Fibroblast of pulmonary artery (primary cell): ENCODE measurements at regions not wholly inside any gene's neighbourhood (a gene's known extent, or its start where the extent isn't known, plus 50 kb on each side); places are given as distances from the start of the nearest gene placed in this dataset.

Experiments used
- DNase-seq: peaks from one replicate; pipeline ENCODE4 v3.0.0-alpha.2; 2010; ENCODE audit warnings: low read depth
- H3K4me3 ChIP-seq: replicated peaks from 2 replicates; pipeline ENCODE4 v1.5.1; 2011; ENCODE audit warnings: low read depth, mild to moderate bottlenecking, control low read depth, low read length, moderate library complexity
- TF ChIP-seq, protein P1 (sequence below): IDR thresholded peaks from 2 replicates; pipeline ENCODE4 v1.5.1; 2011; ENCODE audit warnings: mild to moderate bottlenecking, control low read depth, low read length, inconsistent platforms; ENCODE audit errors: missing control alignments

DNA sequence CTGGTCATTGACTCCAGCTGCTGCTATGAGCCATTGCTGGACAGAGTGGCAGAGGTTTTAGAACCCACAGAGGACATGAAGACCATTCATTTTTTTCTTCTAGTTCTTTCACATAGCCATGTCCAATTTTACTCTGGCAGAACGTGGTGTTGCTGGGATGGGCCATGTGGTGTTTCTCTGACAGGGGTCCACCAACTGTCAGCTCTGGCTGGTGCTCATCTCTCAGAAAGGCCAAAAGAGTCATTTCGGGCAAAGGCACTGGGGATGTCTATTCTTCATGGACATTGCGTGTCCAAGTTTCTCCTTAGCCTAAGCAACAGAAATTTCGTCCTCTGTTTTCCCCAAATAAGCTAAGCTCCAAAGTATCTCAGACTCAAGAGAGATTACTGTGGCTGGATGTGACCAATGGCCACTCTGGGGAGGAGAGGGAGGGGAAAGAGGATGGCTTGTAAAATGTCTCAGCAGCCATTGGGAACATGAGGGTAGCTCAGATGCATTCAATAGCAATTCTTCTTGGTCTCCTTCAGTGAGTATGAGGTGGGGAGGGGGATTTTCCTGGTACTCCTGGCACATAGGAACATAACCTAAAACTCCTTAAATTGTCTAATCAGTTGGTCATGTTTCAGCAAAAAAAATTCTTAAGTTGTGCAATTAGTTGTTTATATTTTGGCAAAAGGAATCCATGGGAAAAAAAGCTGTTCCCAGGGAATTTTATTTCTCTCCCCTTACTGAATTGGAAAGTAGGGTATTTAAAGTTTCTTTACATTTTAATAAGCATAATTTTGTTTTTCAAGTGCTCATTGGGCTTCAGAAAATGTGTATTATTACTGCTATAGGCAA is 131.6 kb upstream of the MITF start:
- no peak overlapping the region for H3K4me3 ChIP-seq
- TF ChIP-seq, protein P1, sequence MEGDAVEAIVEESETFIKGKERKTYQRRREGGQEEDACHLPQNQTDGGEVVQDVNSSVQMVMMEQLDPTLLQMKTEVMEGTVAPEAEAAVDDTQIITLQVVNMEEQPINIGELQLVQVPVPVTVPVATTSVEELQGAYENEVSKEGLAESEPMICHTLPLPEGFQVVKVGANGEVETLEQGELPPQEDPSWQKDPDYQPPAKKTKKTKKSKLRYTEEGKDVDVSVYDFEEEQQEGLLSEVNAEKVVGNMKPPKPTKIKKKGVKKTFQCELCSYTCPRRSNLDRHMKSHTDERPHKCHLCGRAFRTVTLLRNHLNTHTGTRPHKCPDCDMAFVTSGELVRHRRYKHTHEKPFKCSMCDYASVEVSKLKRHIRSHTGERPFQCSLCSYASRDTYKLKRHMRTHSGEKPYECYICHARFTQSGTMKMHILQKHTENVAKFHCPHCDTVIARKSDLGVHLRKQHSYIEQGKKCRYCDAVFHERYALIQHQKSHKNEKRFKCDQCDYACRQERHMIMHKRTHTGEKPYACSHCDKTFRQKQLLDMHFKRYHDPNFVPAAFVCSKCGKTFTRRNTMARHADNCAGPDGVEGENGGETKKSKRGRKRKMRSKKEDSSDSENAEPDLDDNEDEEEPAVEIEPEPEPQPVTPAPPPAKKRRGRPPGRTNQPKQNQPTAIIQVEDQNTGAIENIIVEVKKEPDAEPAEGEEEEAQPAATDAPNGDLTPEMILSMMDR, result no peak
- DNase-seq, result no peak

GRCh38 chr3:69605867-69606266 is 133.4 kb upstream of the MITF start:
- TF ChIP-seq, protein P1, result no peak
- no peak for DNase-seq
- no peak overlapping the region for H3K4me3 ChIP-seq

GRCh38 chr3:69604735-69605450 is 134.4 kb upstream of the MITF start:
- no peak overlapping the region for H3K4me3 ChIP-seq
- DNase-seq, result no peak
- TF ChIP-seq, protein P1, result no peak

- H3K4me3 ChIP-seq, result no peak overlapping the region
- DNase-seq, result no peak
- TF ChIP-seq, protein P1, result no peak
Measured at GRCh38 chr3:69602112-69602511, 137.2 kb upstream of the MITF start.

DNA sequence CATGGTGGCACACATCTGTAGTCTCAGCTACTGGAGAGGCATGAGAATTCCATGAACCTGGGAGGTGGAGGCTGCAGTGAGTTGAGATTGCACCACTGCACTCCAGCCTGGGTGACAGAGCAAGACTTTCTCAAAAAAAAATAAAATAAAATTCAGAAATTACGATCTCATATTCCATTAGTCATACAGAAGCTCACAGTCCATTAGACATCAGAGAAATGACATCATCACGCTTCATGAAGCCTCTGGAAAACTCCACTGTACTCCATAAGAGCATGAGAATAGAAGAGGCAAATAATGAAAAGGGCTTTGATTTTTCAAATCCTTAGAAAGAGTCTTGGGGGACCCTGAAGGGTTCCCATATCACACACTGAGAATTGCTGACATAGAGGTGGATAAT is 145.0 kb upstream of the MITF start:
- H3K4me3 ChIP-seq, result no peak overlapping the region
- TF ChIP-seq, protein P1, result no peak
- no peak for DNase-seq

DNA sequence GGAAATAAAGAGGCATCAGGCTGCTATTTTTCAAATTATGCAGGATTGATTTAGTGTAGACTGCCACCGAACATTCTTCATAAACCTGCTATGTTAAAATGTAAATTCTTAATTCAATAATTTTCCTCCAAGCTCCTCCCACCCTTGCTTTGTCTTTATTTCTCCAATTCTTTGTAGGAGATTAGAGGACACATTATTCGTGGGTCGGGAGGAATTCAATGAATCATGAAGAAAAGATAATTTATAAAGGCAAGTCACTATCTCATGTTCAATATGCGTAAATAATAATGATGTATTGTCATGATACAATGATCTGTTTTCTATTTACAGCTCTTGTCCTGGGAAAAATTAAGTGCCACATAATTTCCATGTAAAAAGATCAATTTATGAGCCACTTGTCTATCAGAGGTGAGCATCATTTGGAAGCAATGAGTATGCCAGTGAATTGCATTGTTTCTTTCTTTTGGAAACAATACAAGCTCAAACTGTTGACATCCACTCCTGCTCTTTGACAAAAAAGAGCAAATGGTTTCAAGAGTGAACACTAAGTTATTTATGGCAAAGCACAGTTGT is 148.0 kb upstream of the MITF start:
- H3K4me3 ChIP-seq, result no peak overlapping the region
- no peak for DNase-seq
- TF ChIP-seq, protein P1, result no peak
